ENCODE measurements at regions not wholly inside any gene's neighbourhood (a gene's known extent, or its start where the extent isn't known, plus 50 kb on each side); places are given as distances from the start of the nearest gene placed in this dataset. TPM values are rescaled to one million over a fixed set of nuclear protein-coding genes. Genes with fewer than 3 reads are reported as not detected.

- no peaks in the 10 kb centered on the region for H3K27me3 ChIP-seq (ENCODE audit: control insufficient read depth in 3 of 3, insufficient read depth in 3 of 3, low read depth in 1 of 3, low read length in 3 of 3)
- no peak for DNase-seq (ENCODE audit: low spot score)
These were observed 50.2 kb upstream of the USP25 start for GRCh38 chr21:15679630-15680029.

More at GRCh38 chr21:15679630-15680029, 50.2 kb upstream of the USP25 start:
- H2BK120ac ChIP-seq (ENCODE audit: low read depth, low read length), result no peak overlapping the region
- H3K9me3 ChIP-seq (replicated peaks in 1 of 2; ENCODE audit: control insufficient read depth in 2 of 2, insufficient read depth in 1 of 2, low read depth in 1 of 2, low read length in 2 of 2), result peaks cover 0 to 4% of the 10 kb centered on the region in 2 donors
- no peak overlapping the region for H3K18ac ChIP-seq (ENCODE audit: low read length)
- no peak overlapping the region for H4K91ac ChIP-seq (ENCODE audit: low read depth, low read length, poor library complexity)
- no peaks in the 10 kb centered on the region for H3K36me3 ChIP-seq (replicated peaks in 1 of 2; ENCODE audit: control insufficient read depth in 2 of 2, insufficient read depth in 2 of 2, low read length in 2 of 2)
- H2AK5ac ChIP-seq (ENCODE audit: low read depth, low read length), result no peak overlapping the region
- no peak overlapping the region for H2BK15ac ChIP-seq (ENCODE audit: low read length)
- no peak overlapping the region for H3K27ac ChIP-seq (replicated peaks; ENCODE audit: low read length)
- no peak overlapping the region for H3K14ac ChIP-seq (ENCODE audit: low read length)
- H3K4me3 ChIP-seq (ENCODE audit: low read length in 2 of 2), result no peak overlapping the region
- no peaks in the 10 kb centered on the region for H3K4me1 ChIP-seq (ENCODE audit: control insufficient read depth in 2 of 2, insufficient read depth in 1 of 2, low read depth in 1 of 2, low read length in 2 of 2)
- no peak overlapping the region for H4K8ac ChIP-seq (ENCODE audit: low read depth, low read length)
- no peak overlapping the region for H3K23ac ChIP-seq (ENCODE audit: low read depth, low read length, poor library complexity)
- no peak overlapping the region for H2AFZ ChIP-seq (ENCODE audit: low read length)
- H3K4ac ChIP-seq (ENCODE audit: low read length), result no peak overlapping the region
- no peak overlapping the region for H3K9ac ChIP-seq (ENCODE audit: low read depth, low read length, poor library complexity)
- H2BK12ac ChIP-seq (ENCODE audit: low read length), result no peak overlapping the region
- H3K79me1 ChIP-seq (ENCODE audit: low read depth, low read length), result no peaks in the 10 kb centered on the region
- H2BK5ac ChIP-seq (ENCODE audit: low read length), result no peak overlapping the region
- H3K4me2 ChIP-seq (ENCODE audit: insufficient read depth, low read length, poor library complexity, severe bottlenecking), result no peak overlapping the region
- no CpG with 5 or more reads among the region's 8 CpGs for WGBS, 2 donors (ENCODE audit: extremely low coverage in 2 of 2, insufficient read length in 2 of 2, insufficient replicate concordance in 1 of 2)

Small RNAs in the stretch of these regions (small RNA-seq; reads per million reads assigned to genes)
- gene AF246928.1 (ENCODE audit: insufficient read depth) (not detected), gene CYCSP42 (ENCODE audit: insufficient read depth) (not detected), gene RNU6-1326P (ENCODE audit: insufficient read depth) (not detected)
